ENCODE measurements at regions not wholly inside any gene's neighbourhood (a gene's known extent, or its start where the extent isn't known, plus 50 kb on each side); places are given as distances from the start of the nearest gene placed in this dataset.

GRCh38 chr19:28968721-28969120 is 244.2 kb downstream of the UQCRFS1 start:
- FAIRE-seq (no peak), DNase-seq (ENCODE audit: low read depth, low spot score) (no peak)
- TF ChIP-seq POLR2A (IDR thresholded peaks at IDR 0.05; ENCODE audit: low read depth, low read length) (no peak), CTCF (IDR thresholded peaks at IDR 0.05; ENCODE audit: extremely low read depth in 1 of 2, insufficient read depth in 1 of 2, low read depth in 1 of 2, low read length in 2 of 2) (no peak), MAX (IDR thresholded peaks at IDR 0.05; ENCODE audit: insufficient read depth, insufficient read length) (no peak), FOS (IDR thresholded peaks at IDR 0.05; ENCODE audit: borderline replicate concordance, insufficient read depth, low read length) (no peak)
- POLR2A ChIA-PET: no interaction called here
- dilution Hi-C loops (cut with MboI; ENCODE audit: extremely low pct_ligation_motif_present, low sequenced_read_pairs) (no loop called here), intact Hi-C loops (cut with micrococcal nuclease) (no loop called here)
- H3K9ac ChIP-seq (replicated peaks; ENCODE audit: extremely low read depth, insufficient read depth, low read length): no peak overlapping the region
- no peaks in the 10 kb centered on the region for H3K79me2 ChIP-seq (ENCODE audit: control insufficient read depth, insufficient read depth, low read length)
- CTCF ChIA-PET: no interaction called here
- no peaks in the 10 kb centered on the region for H4K20me1 ChIP-seq (replicated peaks; ENCODE audit: control insufficient read depth, extremely low read depth, insufficient read depth, low read length)
- H3K27me3 ChIP-seq (ENCODE audit: control insufficient read depth in 2 of 2, insufficient read depth in 2 of 2, low read length in 2 of 2): no peaks in the 10 kb centered on the region
- no peaks in the 10 kb centered on the region for H3K4me1 ChIP-seq (ENCODE audit: control insufficient read depth, extremely low read depth, insufficient read depth, low read length)
- H3K4me3 ChIP-seq (replicated peaks in 1 of 3; ENCODE audit: insufficient read depth in 1 of 3, low read depth in 1 of 3, low read length in 3 of 3): no peak overlapping the region
- H3K27ac ChIP-seq (ENCODE audit: insufficient read depth, low read depth, low read length): no peak overlapping the region
- H2AFZ ChIP-seq (ENCODE audit: low read depth, low read length): no peak overlapping the region
- H3K9me1 ChIP-seq (replicated peaks; ENCODE audit: control insufficient read depth, extremely low read depth, insufficient read depth, low read length): no peaks in the 10 kb centered on the region
- H3K9me3 ChIP-seq (replicated peaks; ENCODE audit: control insufficient read depth, insufficient read depth, low read length): peaks cover 8% of the 10 kb centered on the region
- H3K36me3 ChIP-seq (ENCODE audit: control insufficient read depth in 2 of 2, extremely low read depth in 1 of 2, insufficient read depth in 2 of 2, low read length in 2 of 2): no peaks in the 10 kb centered on the region
- H3K4me2 ChIP-seq (ENCODE audit: insufficient read depth, low read length): no peak overlapping the region
- BruUV-seq (replicated peaks): no TSS peak

- CTCF ChIA-PET: no interaction called here
- Histone ChIP-seq H3K27me3 (ENCODE audit: control insufficient read depth in 2 of 2, insufficient read depth in 2 of 2, low read length in 2 of 2) (no peaks in the 10 kb centered on the region), H3K36me3 (ENCODE audit: control insufficient read depth in 2 of 2, extremely low read depth in 1 of 2, insufficient read depth in 2 of 2, low read length in 2 of 2) (no peaks in the 10 kb centered on the region), H3K4me3 (replicated peaks in 1 of 3; ENCODE audit: insufficient read depth in 1 of 3, low read depth in 1 of 3, low read length in 3 of 3) (no peak overlapping the region), H2AFZ (ENCODE audit: low read depth, low read length) (no peak overlapping the region), H3K4me1 (ENCODE audit: control insufficient read depth, extremely low read depth, insufficient read depth, low read length) (no peaks in the 10 kb centered on the region), H3K79me2 (ENCODE audit: control insufficient read depth, insufficient read depth, low read length) (no peaks in the 10 kb centered on the region), H3K9me1 (replicated peaks; ENCODE audit: control insufficient read depth, extremely low read depth, insufficient read depth, low read length) (no peaks in the 10 kb centered on the region), H3K27ac (ENCODE audit: insufficient read depth, low read depth, low read length) (no peak overlapping the region), H3K9me3 (replicated peaks; ENCODE audit: control insufficient read depth, insufficient read depth, low read length) (peaks cover 5% of the 10 kb centered on the region), H4K20me1 (replicated peaks; ENCODE audit: control insufficient read depth, extremely low read depth, insufficient read depth, low read length) (no peaks in the 10 kb centered on the region), H3K4me2 (ENCODE audit: insufficient read depth, low read length) (no peak overlapping the region), H3K9ac (replicated peaks; ENCODE audit: extremely low read depth, insufficient read depth, low read length) (no peak overlapping the region)
- dilution Hi-C loops (cut with MboI; ENCODE audit: extremely low pct_ligation_motif_present, low sequenced_read_pairs): no loop called here
- no peak for DNase-seq (ENCODE audit: low read depth, low spot score)
- BruUV-seq (replicated peaks): no TSS peak
- no peak for TF ChIP-seq MYC (IDR thresholded peaks at IDR 0.05; ENCODE audit: low read depth, low read length)
- FAIRE-seq: no peak
- intact Hi-C loops (cut with micrococcal nuclease): no loop called here
- POLR2A ChIA-PET: no interaction called here
Observed at GRCh38 chr19:28966737-28967399, 246.1 kb downstream of the UQCRFS1 start.

Measured in endothelial cell of umbilical vein (primary cell).